ENCODE measurements at regions not wholly inside any gene's neighbourhood (a gene's known extent, or its start where the extent isn't known, plus 50 kb on each side); places are given as distances from the start of the nearest gene placed in this dataset.
A peak's percentile ranks its signal among the peaks of the same experiment; 100 is the strongest.

- TF ChIP-seq CTCF (IDR thresholded peaks at IDR 0.05; ENCODE audit: low read depth, low read length, missing control alignments), result no peak
- DNase-seq (ENCODE audit: extremely low read depth, low read depth), result no peak
- H3K4me3 ChIP-seq (replicated peaks; ENCODE audit: low read depth, low read length), result no peak overlapping the region
Observed at GRCh38 chr14:46596236-46596635, 55.3 kb downstream of the RPL10L start.

- H3K4me3 ChIP-seq (replicated peaks; ENCODE audit: low read depth, low read length), result no peak overlapping the region
- no peak for TF ChIP-seq CTCF (IDR thresholded peaks at IDR 0.05; ENCODE audit: low read depth, low read length, missing control alignments)
- DNase-seq (ENCODE audit: extremely low read depth, low read depth), result no peak
Observed at GRCh38 chr14:46582826-46583225, 68.8 kb downstream of the RPL10L start.

GRCh38 chr14:46581036-46581671, 70.4 kb downstream of the RPL10L start:
- no peak for DNase-seq (ENCODE audit: extremely low read depth, low read depth)
- H3K4me3 ChIP-seq (replicated peaks; ENCODE audit: low read depth, low read length), result no peak overlapping the region
- peak; percentile 10 for TF ChIP-seq CTCF (IDR thresholded peaks at IDR 0.05; ENCODE audit: low read depth, low read length, missing control alignments)

GRCh38 chr14:46574978-46575375, 76.6 kb downstream of the RPL10L start:
- DNase-seq (ENCODE audit: extremely low read depth, low read depth), result no peak
- no peak for TF ChIP-seq CTCF (IDR thresholded peaks at IDR 0.05; ENCODE audit: low read depth, low read length, missing control alignments)

GRCh38 chr14:46574221-46574977, 77.2 kb downstream of the RPL10L start:
- no peak for TF ChIP-seq CTCF (IDR thresholded peaks at IDR 0.05; ENCODE audit: low read depth, low read length, missing control alignments)
- no peak overlapping the region for H3K4me3 ChIP-seq (replicated peaks; ENCODE audit: low read depth, low read length)
- DNase-seq (ENCODE audit: extremely low read depth, low read depth), result no peak

More at GRCh38 chr14:46574978-46575375, 76.6 kb downstream of the RPL10L start:
- H3K4me3 ChIP-seq (replicated peaks; ENCODE audit: low read depth, low read length), result no peak overlapping the region

- TF ChIP-seq CTCF (IDR thresholded peaks at IDR 0.05; ENCODE audit: low read depth, low read length, missing control alignments), result no peak
- no peak overlapping the region for H3K4me3 ChIP-seq (replicated peaks; ENCODE audit: low read depth, low read length)
- DNase-seq (ENCODE audit: extremely low read depth, low read depth), result no peak
Observed at GRCh38 chr14:46573498-46573897, 78.1 kb downstream of the RPL10L start.
